ENCODE measurements at regions not wholly inside any gene's neighbourhood (a gene's known extent, or its start where the extent isn't known, plus 50 kb on each side); places are given as distances from the start of the nearest gene placed in this dataset.
"Not testable (repeated sequence)": the region's sequence is repeated elsewhere in the genome, so short reads cannot be mapped to it uniquely, and the experiment has no call there.

GRCh38 chr7:1351881-1352625 is 107.2 kb downstream of the MICALL2 start:
- H3K4me1 ChIP-seq (ENCODE audit: insufficient read depth, low read length) = no peaks in the 10 kb centered on the region
- H3K9ac ChIP-seq (ENCODE audit: low read depth, low read length) = no peak overlapping the region
- no peaks in the 10 kb centered on the region for H3K36me3 ChIP-seq (ENCODE audit: insufficient read depth, low read length)
- H3K9me3 ChIP-seq (ENCODE audit: control insufficient read depth, insufficient read depth, low read length) = no peaks in the 10 kb centered on the region

DNA sequence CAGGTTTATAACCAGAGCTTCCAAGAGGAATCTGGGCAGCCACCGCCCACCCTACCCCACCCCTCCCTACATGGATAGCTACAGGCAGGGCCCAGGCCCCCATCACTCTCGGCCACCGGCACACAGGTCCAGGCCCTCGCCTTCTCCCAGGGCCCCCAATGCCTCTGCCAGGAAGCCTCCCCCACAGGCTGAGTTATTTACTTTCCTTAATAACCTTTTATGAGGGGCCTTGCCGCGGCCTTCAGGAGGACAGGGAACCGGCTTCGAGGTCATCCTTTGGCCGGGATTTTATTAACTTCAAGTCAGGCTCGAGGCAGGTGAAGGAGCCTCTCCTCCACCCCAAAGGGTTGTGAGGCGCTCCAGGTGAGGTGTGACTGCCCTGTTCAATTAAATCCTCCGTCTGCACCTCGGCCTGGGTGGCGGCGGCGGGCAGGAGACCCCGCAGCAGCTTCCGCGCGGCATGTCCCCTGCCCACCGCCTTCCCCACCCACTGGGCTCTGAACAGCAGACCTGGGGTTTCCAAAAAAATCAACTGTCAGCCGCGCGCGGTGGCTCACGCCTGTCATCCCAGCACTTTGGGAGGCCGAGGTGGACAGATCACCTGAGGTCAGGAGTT is 106.5 kb downstream of the MICALL2 start:
- Histone ChIP-seq H3K4me1 (ENCODE audit: insufficient read depth, low read length) (no peaks in the 10 kb centered on the region), H3K9me3 (ENCODE audit: control insufficient read depth, insufficient read depth, low read length) (no peaks in the 10 kb centered on the region), H3K36me3 (ENCODE audit: insufficient read depth, low read length) (no peaks in the 10 kb centered on the region), H3K9ac (ENCODE audit: low read depth, low read length) (no peak overlapping the region)

- no peaks in the 10 kb centered on the region for H3K9me3 ChIP-seq (ENCODE audit: control insufficient read depth, insufficient read depth, low read length)
- H3K9ac ChIP-seq (ENCODE audit: low read depth, low read length) = no peak overlapping the region
- no peaks in the 10 kb centered on the region for H3K4me1 ChIP-seq (ENCODE audit: insufficient read depth, low read length)
- H3K36me3 ChIP-seq (ENCODE audit: insufficient read depth, low read length) = no peaks in the 10 kb centered on the region
These were observed 104.4 kb downstream of the MICALL2 start for GRCh38 chr7:1354661-1355567.

DNA sequence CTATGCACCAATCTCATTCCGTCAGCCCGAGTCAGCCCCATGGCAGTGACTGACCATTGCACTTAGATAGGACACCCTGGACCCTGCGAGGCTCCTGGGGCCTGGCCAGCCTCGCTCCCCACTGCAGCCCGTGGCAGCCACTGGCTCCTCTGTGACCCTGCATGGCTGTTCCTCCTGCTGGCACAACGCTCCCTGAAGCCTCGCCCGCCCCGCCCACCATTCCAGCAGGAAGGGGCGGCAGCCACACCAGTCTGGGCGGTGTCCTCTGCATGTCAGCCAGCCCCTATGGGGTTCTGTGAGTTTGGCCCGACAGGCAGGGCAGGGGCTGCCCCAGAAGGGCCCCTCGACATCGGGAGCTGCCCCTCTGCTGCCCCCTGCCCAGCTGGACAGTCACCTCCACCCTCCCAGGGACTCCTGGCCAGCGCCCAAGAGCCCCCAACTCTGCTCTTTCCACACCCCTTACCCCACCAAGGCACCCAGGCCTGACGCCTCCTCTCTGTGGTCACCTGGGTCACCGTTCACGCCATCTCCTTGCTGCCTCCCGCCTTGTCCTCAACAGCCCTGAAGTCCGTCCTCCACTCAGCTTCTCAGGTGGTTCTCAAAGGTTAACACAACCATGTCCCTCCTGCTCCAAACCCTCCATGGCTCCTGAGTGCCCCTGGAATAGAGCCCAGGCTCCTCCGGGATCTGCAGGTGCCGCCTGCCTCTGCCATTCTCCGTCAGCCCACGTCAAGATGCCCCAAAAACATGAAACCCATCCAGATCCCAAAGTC is 103.5 kb downstream of the MICALL2 start:
- Histone ChIP-seq H3K4me1 (ENCODE audit: insufficient read depth, low read length) (no peaks in the 10 kb centered on the region), H3K9me3 (ENCODE audit: control insufficient read depth, insufficient read depth, low read length) (no peaks in the 10 kb centered on the region), H3K9ac (ENCODE audit: low read depth, low read length) (no peak overlapping the region), H3K36me3 (ENCODE audit: insufficient read depth, low read length) (no peaks in the 10 kb centered on the region)

DNA sequence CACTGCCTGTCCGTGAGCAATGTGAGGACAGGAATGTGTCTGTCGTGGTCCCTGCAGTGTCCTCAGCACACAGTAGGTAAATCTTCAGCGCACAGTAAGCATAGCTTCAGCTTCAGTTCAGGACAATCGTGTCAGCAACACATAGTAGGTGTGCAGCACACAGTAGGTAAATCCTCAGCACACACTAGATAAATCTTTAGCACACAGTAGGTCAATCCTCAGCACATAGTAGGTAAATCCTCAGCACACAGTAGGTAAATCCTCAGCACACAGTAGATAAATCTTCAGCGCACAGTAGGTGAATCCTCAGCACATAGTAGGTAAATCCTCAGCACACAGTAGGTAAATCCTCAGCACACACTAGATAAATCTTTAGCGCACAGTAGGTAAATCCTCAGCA is 102.4 kb downstream of the MICALL2 start:
- not testable (repeated sequence) for H3K4me1 ChIP-seq (ENCODE audit: insufficient read depth, low read length); H3K36me3 ChIP-seq (ENCODE audit: insufficient read depth, low read length); H3K9me3 ChIP-seq (ENCODE audit: control insufficient read depth, insufficient read depth, low read length); H3K9ac ChIP-seq (ENCODE audit: low read depth, low read length)

GRCh38 chr7:1357260-1357600 is 102.0 kb downstream of the MICALL2 start:
- H3K36me3 ChIP-seq (ENCODE audit: insufficient read depth, low read length); H3K9ac ChIP-seq (ENCODE audit: low read depth, low read length); H3K4me1 ChIP-seq (ENCODE audit: insufficient read depth, low read length); H3K9me3 ChIP-seq (ENCODE audit: control insufficient read depth, insufficient read depth, low read length): not testable (repeated sequence)

- no peak overlapping the region for H3K9ac ChIP-seq (ENCODE audit: low read depth, low read length)
- no peaks in the 10 kb centered on the region for H3K36me3 ChIP-seq (ENCODE audit: insufficient read depth, low read length)
- no peaks in the 10 kb centered on the region for H3K9me3 ChIP-seq (ENCODE audit: control insufficient read depth, insufficient read depth, low read length)
- no peaks in the 10 kb centered on the region for H3K4me1 ChIP-seq (ENCODE audit: insufficient read depth, low read length)
These were observed 101.5 kb downstream of the MICALL2 start for GRCh38 chr7:1357601-1358271.

DNA sequence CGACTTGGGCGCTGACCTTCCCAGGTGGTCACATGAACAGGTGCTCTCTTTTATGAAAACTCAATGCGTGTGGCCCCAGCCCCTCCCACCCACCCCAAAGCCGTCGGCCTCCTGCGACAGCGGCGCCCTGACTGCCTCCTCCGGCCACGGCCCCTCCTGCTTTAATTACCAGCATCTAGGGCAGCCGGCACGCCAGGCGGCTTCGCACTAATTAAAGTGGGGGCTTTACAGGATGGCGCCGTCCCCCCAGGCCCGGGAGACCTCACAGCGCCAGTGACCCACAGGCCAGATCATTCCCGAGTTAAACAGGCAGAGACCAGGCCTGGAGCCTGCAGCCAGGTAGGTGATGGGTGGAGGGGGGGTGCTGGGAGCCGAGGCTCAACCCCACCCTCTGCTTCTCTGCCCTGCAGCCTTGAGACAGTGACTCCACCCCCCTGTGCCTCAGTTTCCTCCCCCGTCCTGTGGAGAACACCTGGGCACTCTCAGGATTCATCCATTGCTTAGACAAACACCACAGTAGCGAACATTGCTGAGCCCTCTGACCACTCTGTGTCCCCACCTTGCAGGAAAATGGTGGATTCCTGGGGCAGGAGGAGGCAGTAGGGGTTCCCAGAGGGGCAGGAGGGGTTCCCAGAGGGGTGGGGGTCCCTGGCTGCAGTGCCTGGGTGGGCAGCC is 100.8 kb downstream of the MICALL2 start:
- Histone ChIP-seq H3K4me1 (ENCODE audit: insufficient read depth, low read length) (no peaks in the 10 kb centered on the region), H3K9me3 (ENCODE audit: control insufficient read depth, insufficient read depth, low read length) (no peaks in the 10 kb centered on the region), H3K9ac (ENCODE audit: low read depth, low read length) (no peak overlapping the region), H3K36me3 (ENCODE audit: insufficient read depth, low read length) (no peaks in the 10 kb centered on the region)

GRCh38 chr7:1359051-1359400 is 100.2 kb downstream of the MICALL2 start:
- H3K36me3 ChIP-seq (ENCODE audit: insufficient read depth, low read length) = no peaks in the 10 kb centered on the region
- H3K9me3 ChIP-seq (ENCODE audit: control insufficient read depth, insufficient read depth, low read length) = no peaks in the 10 kb centered on the region
- no peaks in the 10 kb centered on the region for H3K4me1 ChIP-seq (ENCODE audit: insufficient read depth, low read length)
- no peak overlapping the region for H3K9ac ChIP-seq (ENCODE audit: low read depth, low read length)

DNA sequence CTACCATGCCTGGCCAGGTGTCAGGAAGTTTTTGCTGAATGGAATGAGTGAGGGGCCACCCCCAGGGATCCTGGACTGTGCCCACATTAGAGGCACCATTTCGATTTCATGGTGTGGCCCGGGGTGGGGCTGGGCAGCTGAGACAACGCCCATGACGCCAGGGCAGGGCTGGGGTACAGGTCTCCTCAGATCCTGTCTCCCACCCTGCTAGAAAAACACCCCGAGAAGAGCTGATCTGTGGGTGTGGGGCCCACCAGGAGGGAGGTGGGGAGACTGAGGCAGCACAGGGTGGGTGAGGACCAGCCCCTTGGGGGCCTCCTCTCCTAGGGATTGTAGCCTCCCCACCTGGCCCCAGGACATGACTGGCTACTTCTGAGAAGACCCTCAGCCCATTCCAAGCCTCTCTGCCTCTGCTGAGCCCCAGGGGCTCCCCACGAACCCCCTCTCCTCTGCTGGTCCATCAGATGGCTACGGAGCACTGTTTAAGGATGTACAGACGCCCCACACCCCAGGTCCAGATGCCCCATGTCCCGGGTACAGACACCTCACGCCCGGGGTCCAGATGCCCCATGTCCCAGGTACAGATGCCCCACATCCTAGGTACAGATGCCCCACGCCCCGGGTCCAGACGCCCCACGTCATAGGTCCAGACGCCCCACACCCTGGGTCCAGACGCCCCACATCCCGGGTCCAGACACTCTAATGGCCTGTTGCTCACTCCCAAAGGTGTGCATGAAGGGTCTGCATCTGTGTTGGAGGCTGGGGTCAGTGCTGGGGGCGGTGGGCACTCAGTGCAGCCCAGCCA is 99.4 kb downstream of the MICALL2 start:
- Histone ChIP-seq H3K36me3 (ENCODE audit: insufficient read depth, low read length) (no peaks in the 10 kb centered on the region), H3K9ac (ENCODE audit: low read depth, low read length) (no peak overlapping the region), H3K9me3 (ENCODE audit: control insufficient read depth, insufficient read depth, low read length) (no peaks in the 10 kb centered on the region), H3K4me1 (ENCODE audit: insufficient read depth, low read length) (no peaks in the 10 kb centered on the region)

DNA sequence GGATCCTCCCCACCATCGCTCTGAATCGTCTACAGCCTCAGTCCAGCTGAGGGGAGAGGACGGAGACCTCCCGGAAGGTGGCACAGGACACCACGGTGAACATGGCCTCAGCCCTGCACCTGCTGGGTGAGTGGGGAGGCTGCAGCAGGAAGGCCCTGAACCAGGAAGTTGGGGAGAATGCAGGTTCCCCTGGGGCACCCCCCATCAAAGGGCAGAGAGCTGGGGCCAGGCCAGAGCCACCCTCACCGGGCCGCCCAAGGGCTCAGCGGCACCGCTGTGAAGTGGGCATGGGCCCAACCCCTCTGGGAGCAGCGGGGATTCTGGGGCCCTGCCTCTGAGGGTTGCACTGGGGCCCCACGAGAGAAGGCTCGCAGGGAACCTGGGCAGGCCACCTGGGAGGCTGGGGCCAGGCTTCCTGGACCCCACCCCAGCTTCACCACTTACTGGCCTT is 98.7 kb downstream of the MICALL2 start:
- Histone ChIP-seq H3K9me3 (ENCODE audit: control insufficient read depth, insufficient read depth, low read length) (no peaks in the 10 kb centered on the region), H3K36me3 (ENCODE audit: insufficient read depth, low read length) (no peaks in the 10 kb centered on the region), H3K9ac (ENCODE audit: low read depth, low read length) (no peak overlapping the region), H3K4me1 (ENCODE audit: insufficient read depth, low read length) (no peaks in the 10 kb centered on the region)

GRCh38 chr7:1361016-1361755 is 98.1 kb downstream of the MICALL2 start:
- H3K9me3 ChIP-seq (ENCODE audit: control insufficient read depth, insufficient read depth, low read length) = no peaks in the 10 kb centered on the region
- H3K36me3 ChIP-seq (ENCODE audit: insufficient read depth, low read length) = no peaks in the 10 kb centered on the region
- no peaks in the 10 kb centered on the region for H3K4me1 ChIP-seq (ENCODE audit: insufficient read depth, low read length)
- H3K9ac ChIP-seq (ENCODE audit: low read depth, low read length) = no peak overlapping the region
